Superior temporal gyrus (tissue), 1 donor: ENCODE measurements at regions not wholly inside any gene's neighbourhood (a gene's known extent, or its start where the extent isn't known, plus 50 kb on each side); places are given as distances from the start of the nearest gene placed in this dataset.
A peak's percentile ranks its signal among the peaks of the same experiment; 100 is the strongest.

Experiments
- DNase-seq: peaks from one replicate; pipeline ENCODE4 v3.0.0-alpha.2; 2016; ENCODE audit errors: extremely low spot score

DNA sequence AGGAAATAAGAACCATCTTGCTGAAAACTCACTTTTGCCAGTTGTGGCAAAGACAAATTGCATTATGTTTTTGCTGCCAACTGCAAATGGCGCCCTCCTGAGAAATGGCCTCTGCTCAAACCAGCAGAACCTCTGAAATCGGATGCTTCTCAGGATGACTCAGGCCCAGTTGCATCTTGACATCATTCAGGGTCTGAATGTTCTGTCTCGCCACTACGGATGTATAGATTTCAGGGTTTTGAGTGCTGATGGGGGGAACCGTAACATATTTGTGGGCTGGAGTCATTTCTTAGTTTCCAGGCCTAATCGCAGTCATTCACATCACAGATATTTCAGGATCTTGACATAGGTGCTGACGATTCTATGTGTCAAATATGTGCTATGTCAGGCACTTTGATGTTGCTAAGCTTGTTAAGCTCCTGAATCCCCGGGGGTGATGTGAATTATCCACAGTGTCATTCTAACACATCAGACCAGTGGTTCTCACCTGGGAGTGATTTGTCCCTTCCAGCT is 207.1 kb downstream of the NFATC2 start:
- DNase-seq, result no peak

DNA sequence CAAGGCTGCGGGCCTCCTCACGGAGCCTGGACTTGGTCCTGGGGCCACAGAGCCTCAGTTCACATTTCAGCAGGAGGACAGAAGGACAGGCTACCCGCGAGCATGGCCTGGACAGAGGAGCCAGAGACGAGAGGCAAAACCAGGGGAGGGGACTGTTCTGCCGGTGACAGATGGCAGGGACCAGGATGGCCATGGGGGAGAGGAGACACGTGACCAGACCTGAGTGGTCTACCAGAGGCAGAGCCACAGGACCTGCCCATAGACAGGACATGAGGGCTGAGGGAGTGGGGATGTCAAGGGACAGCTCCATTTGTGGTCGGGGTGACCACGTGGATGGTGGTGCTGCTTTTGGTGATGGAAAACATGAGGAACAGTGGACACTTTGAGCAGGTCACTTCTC is 207.9 kb downstream of the NFATC2 start:
- no peak for DNase-seq

DNA sequence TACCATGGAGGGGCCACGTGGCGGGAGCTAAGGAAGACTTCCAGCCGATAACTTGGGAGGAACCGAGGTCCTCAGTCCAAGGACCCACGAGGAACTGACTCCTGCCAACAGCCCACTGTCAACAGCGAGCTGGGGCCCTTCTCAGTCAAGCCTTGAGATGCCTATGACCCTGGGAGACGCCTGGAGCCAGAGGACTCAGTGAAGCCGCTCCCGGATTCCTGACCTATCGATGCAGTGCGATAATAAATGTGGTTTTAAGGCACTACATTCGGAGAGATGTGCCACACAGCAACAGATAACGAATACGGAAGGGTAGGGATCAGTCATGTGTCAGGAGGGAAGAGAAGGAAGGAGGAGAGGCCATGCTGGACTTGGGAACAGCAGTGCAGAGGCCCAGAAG is 208.5 kb downstream of the NFATC2 start:
- DNase-seq, result no peak

DNA sequence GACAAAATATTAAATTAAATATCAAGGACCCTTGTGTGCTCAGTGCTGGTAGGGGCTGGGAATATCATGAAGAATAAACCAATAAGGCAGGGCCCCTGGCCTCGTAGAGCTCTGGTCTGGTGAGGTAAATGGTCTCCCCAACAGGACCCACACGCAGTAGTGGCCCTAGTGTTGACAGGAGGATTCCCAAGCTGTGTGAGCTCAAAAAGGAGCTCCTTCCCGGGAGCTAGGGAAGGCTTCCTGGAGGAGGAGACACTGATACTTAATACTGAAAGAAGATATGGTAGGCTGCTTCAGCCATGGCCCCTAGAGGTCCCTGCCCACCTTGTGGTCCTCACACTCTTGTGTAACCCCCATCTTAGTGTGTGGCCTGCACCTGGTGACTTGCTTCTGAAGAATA is 209.1 kb downstream of the NFATC2 start:
- DNase-seq, result no peak

DNA sequence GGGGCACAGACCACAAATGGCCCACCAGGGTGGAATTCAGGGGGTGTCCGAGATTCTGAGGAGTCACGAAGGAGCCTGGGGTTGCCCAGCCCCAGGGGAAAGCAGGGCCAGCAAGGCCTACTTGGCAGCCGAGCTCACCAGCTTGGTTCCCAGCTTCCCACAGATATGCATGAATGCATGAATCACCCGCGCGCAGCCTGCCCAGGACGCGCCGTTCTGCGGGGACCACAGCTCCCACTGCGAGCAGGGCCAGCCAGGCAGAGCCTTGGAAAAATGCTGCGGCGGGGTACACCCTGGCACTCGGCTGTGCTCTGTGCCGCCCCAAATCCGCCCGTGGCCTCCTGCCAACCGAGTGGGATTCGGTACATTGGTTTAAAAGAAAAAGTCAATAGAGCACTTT is 211.0 kb downstream of the NFATC2 start:
- DNase-seq, result peak; percentile 29

DNA sequence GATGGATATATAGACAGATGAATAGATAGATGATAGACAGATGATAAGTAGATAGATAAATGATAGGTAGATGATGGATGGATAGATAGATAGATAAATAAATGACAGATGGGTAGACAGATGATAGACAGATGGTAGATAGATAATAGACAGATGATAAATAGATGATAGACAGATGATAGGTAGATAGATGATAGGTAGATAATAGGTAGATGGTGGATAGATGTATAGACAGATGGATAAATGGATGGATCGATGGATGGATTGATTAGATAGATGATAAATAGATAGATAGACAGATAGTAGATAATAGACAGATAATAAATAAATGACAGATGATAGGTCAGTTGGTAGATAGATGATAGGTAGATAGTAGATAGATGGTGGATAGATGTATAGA is 212.7 kb downstream of the NFATC2 start:
- DNase-seq, result no peak

DNA sequence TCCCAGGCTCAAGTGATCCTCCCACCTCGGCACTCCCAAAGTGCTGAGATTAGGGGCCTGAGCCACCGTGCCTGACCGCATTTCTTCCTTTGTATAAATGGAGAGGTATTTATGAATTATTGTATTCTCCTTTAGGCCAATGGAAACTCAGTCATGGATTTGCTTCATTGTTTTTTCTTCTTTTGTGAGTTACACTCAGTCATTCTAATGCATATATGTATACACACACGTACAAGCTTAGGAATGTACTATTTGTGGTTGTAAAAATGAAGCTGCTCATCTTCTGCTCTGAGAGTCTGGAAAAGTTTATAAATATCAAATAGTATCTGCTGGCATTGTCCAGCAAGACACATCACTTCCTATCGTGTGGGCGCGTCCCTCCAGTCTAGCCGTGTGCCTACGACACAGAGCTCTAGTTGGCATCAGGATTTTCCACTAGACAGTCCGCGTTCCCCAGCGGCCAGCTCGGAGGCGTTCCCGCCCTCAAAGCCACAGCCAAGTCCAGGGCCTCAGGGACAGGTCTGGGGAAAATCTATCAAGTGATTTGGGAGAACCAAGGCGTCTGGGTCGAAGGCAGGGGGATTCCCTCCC is 215.2 kb downstream of the NFATC2 start:
- DNase-seq, result no peak

DNA sequence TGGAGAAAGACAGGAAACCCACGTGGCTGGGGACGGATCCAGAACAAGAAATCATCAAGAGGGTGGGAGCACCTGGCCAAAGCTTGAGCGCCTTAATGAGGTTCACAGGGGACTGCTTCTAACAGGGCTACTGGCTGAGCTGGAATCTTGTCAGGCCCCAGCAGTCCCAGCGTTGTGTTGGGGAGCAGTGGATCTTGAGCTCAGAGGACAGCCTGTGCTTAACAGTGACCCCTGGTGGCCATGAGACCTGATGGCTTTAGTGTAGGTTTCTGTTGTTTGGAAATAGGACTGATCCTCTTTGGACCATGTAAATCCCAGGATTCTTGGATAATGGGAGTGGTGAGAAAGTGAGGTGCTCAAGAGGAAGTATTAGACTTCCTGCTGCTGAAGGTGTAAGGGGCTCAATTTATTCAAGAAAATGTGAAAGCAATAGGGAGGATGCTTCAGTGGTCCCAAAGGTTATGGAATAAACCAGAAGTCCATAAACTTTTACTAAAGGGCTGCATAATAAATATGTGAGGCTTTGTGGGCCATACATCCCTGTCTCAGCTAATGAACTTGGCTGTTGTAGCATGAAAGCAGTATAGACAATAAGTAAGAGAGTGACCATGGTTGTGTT is 216.2 kb downstream of the NFATC2 start:
- peak; percentile 54 for DNase-seq

DNA sequence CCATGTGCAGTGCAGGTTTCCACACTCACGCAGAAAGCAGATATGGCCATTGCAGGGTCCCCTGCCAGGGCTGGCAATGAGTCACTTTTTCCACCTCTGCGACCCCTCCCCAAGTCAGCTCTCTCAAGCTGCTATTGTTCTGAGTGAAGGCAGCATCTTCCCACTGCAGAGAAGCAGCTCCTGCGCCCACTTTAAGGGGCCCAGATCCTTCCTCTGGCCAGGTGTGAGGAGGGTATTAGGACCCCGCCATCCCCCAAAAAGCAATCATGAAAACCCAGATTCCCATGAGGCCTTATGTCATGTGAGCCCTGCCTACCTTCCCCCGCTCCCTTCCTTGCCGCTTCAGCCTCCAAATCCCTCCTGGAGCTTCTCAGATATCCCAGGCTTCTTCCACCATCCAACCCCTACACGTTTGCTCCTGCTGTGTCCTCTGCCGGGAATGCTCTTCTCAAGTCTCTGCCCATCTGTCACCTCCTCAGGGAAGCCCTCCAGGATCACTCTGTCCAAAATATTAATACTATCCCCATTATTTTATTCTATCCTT is 220.3 kb downstream of the NFATC2 start:
- DNase-seq, result no peak

DNA sequence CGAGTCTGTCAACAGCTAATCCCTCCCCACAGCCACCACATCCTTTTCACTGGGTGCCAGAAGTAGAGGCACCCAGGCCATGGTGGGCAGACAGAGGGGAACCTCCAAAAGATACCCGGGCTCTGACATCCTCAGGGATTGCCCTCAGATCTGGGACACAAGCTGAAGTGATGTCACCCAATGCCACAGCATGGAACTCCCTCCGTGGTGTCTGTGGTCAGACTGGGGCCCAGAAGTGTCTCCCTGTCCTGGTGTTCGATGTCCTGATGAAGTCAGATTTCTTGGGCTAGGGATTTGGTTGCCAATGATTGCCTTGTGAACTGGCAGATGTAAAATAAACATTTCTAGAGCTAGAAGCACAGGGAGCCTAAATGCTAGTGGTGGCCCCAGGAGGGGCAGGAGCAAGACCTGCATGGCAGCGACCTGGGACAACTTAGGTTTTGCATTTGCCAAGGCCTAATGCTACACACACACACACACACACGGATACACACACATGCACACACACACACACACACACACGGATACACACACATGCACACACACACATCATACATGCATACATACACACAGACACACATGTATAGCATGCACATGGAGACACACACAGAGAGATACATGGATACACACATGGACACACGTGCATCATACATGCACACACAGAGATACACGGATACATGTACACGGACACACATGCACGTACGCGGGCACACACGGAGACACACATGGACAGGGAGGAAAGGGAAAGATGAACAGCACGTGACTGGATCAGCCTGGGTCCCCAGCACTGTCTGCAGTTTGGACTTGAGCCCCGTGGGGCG is 221.0 kb downstream of the NFATC2 start:
- no peak for DNase-seq

DNA sequence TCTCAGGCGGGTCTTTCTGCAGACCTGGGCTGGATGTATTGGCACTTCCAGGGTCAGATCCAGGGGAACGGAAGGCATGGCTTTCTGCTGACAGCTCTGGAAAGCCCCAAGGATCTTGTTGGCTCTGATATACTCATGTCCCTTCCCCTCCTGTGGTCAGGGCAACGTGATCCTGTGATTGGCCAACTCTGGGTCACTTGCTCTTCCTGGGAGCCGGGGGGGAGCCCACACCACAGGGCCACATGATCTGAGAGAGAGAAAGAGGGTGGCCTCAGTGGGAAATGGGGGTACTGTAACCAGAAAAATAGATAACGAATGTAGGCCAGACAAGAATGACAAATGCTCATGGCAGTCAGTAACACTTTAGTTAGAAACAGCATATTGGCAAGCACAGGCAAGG is 223.0 kb downstream of the NFATC2 start:
- DNase-seq, result no peak

DNA sequence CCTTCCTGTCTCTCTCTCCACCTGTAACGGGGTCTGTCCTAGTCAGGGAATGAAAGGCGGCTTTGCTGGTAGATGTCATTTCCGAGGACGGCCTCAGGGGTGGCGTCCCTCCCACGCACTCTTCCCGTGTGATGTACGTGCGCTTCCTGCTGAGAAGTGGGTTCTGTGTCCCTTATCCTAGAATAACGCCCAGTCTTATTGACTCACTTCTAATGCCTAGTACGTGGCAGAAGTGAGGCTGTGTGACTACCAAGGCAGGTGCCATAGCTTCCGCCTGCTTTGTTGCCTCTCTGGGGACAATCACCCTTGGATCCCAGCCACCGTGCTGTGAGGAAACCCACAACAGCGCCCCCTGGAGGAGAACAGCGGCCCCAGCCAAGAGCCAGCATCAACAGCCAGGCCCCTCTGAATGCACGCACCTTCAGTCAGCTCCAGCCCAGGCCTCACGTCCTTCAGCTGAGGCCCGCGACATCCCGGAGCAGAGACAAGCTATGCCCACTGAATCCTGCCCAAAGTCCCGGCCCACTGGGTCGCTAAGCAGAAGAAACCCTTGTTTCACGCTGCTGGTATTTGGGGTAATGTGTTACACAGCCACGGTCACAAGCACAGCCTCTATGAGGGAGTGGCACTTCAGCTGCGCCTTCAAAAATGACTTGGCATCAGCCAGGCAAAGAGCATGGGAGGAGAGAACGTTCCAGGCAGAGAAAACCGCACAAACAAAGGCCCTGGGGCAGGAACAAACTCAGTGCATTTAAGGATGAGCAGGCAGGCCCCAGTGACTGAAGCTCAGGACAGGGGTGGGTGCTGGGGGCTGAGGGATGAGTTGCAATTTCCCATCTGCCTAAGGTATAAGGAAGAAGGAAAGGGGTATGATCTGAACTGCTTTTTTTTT is 224.2 kb downstream of the NFATC2 start:
- DNase-seq, result no peak

DNA sequence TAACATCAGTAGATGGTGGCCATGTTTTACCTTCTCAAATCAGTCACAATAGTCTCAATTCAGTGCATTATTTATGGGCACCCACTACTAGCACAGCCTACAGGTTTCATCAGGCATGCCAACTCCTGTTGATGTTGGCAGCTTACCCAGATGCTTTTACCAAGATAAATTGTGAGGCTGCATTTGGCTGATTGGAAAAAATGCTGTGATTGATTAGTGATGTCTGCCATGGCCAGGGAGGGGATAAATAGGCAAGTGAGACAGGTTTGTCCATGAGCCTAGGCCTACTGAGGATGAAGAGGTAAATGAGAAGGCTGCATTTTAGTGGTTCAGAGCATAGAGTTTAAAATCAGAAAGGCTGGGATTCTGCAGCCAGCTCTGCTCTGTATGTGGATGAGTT is 227.1 kb downstream of the NFATC2 start:
- no peak for DNase-seq

DNA sequence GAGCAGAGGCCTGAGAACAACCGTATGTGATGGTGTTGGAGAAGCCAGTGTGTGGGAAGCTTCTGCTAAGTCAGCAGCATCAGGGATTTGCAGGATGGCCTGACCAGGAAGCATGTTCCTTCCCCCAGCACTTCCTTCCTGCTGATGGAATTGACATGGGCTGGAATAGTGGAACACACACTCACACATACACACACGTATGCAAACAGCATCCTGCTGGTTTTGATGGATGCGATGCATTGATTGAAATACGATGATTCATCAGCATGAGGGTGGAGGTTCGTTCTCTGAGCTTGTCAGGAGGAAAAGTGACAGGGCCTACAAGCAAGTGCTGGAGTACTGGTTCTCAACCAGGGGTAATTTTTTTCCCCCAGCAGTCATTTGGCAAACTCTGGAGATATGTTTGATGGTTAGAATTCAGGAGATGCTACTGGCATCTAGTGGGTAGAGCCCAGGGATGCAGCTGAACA is 229.1 kb downstream of the NFATC2 start:
- no peak for DNase-seq

DNA sequence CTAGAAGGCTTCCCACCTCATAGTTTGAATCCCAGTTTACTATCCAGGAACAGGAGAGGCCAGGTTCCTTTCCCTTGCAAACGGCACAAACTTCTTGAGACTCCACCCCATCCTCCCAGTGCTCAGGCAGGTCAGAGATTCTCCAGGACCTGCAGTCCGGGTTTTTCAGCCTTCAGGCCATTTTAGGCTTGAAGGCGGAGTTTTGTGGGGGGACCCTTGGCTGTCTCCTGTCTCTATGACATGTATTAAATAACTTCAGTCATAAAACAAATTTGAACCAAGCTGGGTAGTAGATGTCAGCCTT is 230.1 kb downstream of the NFATC2 start:
- DNase-seq, result no peak

DNA sequence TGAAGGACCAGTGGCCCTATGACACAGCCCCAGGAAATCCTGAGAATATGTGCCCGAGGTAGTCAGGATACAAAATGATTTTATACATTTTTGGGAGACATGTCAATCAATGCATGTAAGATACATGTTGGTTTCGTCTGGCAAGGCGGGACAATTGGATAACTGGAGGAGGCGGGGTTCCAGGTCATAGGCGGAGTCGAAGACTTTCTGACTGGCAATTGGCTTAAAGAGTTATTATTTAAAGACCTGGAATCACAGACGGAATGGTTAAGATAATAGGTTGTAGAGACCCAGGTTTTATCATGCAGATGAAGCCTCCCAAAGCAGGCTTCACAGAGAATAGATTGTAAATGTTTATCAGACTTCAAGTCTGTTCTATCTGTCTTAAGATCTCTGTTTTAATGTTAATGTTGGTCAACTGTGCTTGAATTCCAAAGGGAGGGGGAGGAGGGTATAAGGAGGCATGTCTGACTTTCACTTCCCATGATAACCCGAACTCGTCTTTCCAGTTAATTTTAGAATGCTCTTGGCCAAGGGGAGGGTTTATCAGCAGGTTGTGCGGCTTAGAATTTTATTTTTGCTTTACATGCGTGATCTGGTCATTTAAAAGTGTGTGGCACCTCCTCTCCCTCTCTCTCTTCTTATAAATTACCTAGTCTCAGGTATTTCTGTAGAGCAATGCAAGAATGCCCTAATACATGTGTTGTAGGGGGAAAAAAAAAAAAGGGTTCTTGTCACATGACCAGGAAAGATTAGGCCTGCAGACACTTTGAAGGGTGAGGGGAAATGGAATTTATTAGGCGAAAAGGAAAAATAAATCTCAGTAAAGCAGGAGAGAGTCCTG is 230.7 kb downstream of the NFATC2 start:
- no peak for DNase-seq

DNA sequence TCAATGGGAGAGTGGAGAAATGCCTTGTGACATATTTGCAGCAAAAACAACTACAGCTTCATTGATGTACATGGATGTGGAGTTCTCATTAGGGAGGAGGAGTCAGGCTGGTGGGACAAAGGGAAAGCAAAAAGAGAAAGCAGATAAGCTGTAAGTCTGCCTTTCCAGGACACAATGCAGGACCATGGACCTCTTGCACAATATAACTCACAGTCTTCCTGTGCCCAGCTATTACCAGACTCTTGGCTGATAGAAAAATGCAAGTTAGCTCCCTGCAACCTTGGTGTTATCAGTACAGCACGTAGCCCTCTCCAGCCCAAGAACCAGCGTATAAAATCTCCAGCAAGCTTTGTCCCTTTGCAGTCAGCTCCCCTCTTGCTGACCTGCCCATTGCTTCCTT is 232.3 kb downstream of the NFATC2 start:
- DNase-seq, result no peak

DNA sequence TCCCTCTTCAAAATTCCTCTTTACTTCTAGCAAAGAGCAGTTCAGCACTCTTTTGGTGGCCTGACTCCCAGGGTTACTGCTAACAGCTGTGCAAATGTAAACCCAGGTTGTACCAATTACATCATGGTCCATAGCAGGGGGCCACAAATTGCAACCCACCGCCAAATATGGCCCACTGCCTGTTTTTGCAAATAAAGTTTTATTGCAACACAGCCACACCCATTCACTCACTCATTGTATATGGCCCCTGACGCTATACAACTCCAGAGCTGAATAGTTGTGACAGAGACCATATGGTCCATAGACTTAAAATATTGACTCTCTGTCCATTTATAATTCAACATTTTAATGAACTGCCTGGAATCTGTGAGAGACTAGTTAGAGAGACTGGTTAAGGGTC is 233.4 kb downstream of the NFATC2 start:
- DNase-seq, result no peak

DNA sequence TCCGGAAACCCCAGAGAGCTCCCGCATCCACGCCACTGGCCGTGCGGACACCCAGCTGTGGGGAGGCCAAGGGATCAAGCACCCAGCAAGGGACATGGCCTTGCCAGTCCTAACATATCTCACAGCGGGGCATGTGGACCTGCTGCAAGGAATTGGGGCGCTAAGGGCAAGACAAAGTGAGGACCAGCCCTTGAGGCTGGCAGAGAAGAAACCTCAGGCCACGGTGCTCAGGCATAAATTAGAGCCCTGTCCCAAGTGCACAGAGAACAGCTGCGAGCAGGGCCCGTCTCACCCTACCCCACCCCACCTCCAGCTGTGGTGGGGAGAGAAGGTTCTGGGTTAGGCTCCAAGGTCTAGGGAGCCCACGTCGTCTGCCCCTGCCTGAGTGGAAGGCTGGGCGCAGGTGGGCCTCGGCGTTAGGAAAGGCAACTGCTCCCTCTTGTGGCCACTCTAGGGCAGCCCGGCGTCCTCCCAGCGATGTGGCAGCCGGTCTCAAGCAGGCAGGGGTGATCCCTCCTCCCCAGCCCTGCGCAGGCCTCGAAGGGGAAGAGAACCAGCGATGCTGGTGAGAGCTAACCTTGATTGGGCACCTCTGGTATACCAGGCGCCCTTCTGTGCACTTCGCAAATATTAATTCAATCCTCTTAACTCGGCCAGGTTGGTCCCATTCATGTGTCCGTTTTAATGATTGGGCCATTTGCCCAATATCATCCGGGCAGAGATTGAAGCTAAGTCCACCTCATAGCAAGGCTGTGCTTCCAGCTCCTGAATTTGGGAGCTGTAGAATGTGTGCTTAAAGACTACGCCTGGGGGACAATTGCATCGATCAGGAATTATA is 235.8 kb downstream of the NFATC2 start:
- DNase-seq, result peak; percentile 89

DNA sequence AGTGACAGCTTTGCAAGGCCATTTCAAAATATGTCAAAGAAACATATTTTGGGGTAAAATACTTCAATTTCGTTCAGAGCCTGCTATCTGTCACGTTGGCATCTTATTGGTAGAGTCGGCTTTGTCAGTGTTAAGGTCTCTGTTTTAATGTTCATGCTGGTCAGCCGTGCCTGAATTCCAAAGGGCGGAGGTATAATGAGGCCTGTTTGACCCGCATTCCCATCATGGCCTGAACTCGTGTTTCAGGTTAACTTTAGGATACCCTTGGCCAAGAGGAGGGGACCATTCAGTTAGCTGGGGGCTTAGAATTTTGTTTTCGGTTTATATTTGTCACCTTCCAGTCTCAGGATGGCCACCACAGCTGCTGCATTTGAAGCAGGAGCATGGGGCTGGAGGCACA is 236.4 kb downstream of the NFATC2 start:
- DNase-seq, result no peak
